ENCODE measurements at regions not wholly inside any gene's neighbourhood (a gene's known extent, or its start where the extent isn't known, plus 50 kb on each side); places are given as distances from the start of the nearest gene placed in this dataset.

- no peaks in the 10 kb centered on the region for H3K36me3 ChIP-seq
- WGBS: 91% methylated on average over 10 of the region's 11 CpGs
- H3K9me3 ChIP-seq: no peaks in the 10 kb centered on the region
- no peak for DNase-seq (ENCODE audit: low spot score)
- no peaks in the 10 kb centered on the region for H3K4me1 ChIP-seq (replicated peaks)
- H3K27me3 ChIP-seq (replicated peaks; ENCODE audit: insufficient read depth): no peaks in the 10 kb centered on the region
- intact Hi-C loops (cut with DNase I): no loop called here
- no peak overlapping the region for H3K27ac ChIP-seq
- H3K4me3 ChIP-seq: no peak overlapping the region
- TF ChIP-seq CTCF (IDR thresholded peaks at IDR 0.05): no peak
- TF ChIP-seq POLR2A (IDR thresholded peaks at IDR 0.05): no peak
- TF ChIP-seq POLR2AphosphoS5 (IDR thresholded peaks at IDR 0.05): no peak
Measured at GRCh38 chr5:23146183-23146582, 293.0 kb upstream of the CDH12 start.

- Histone ChIP-seq H3K36me3 (no peaks in the 10 kb centered on the region), H3K27ac (no peak overlapping the region), H3K4me3 (no peak overlapping the region), H3K4me1 (replicated peaks) (no peaks in the 10 kb centered on the region), H3K27me3 (replicated peaks; ENCODE audit: insufficient read depth) (no peaks in the 10 kb centered on the region), H3K9me3 (no peaks in the 10 kb centered on the region)
- intact Hi-C loops (cut with DNase I): no loop called here
- WGBS: 13% methylated on average over 4 of the region's 4 CpGs
- TF ChIP-seq CTCF (IDR thresholded peaks at IDR 0.05) (no peak), POLR2AphosphoS5 (IDR thresholded peaks at IDR 0.05) (no peak), POLR2A (IDR thresholded peaks at IDR 0.05) (no peak)
- no peak for DNase-seq (ENCODE audit: low spot score)
Measured at GRCh38 chr5:23139338-23140171, 286.4 kb upstream of the CDH12 start.

GRCh38 chr5:23136958-23137357 lies 283.8 kb upstream of the CDH12 start:
- WGBS: 90% methylated on average over 2 of the region's 2 CpGs
- no peaks in the 10 kb centered on the region for H3K4me1 ChIP-seq (replicated peaks)
- H3K36me3 ChIP-seq: no peaks in the 10 kb centered on the region
- no peak overlapping the region for H3K4me3 ChIP-seq
- DNase-seq (ENCODE audit: low spot score): no peak
- H3K27ac ChIP-seq: no peak overlapping the region
- H3K9me3 ChIP-seq: no peaks in the 10 kb centered on the region
- intact Hi-C loops (cut with DNase I): no loop called here
- H3K27me3 ChIP-seq (replicated peaks; ENCODE audit: insufficient read depth): no peaks in the 10 kb centered on the region
- TF ChIP-seq POLR2AphosphoS5 (IDR thresholded peaks at IDR 0.05) (no peak), CTCF (IDR thresholded peaks at IDR 0.05) (no peak), POLR2A (IDR thresholded peaks at IDR 0.05) (no peak)

GRCh38 chr5:23132231-23132630 lies 279.1 kb upstream of the CDH12 start:
- intact Hi-C loops (cut with DNase I): no loop called here
- WGBS: 96% methylated on average over 2 of the region's 2 CpGs
- TF ChIP-seq POLR2AphosphoS5 (IDR thresholded peaks at IDR 0.05) (no peak), CTCF (IDR thresholded peaks at IDR 0.05) (no peak), POLR2A (IDR thresholded peaks at IDR 0.05) (no peak)

GRCh38 chr5:23112237-23112636 lies 259.1 kb upstream of the CDH12 start:
- Histone ChIP-seq H3K27me3 (replicated peaks; ENCODE audit: insufficient read depth) (no peaks in the 10 kb centered on the region), H3K4me3 (no peak overlapping the region), H3K36me3 (no peaks in the 10 kb centered on the region), H3K9me3 (no peaks in the 10 kb centered on the region), H3K27ac (no peak overlapping the region), H3K4me1 (replicated peaks) (no peaks in the 10 kb centered on the region)
- intact Hi-C loops (cut with DNase I): no loop called here
- TF ChIP-seq POLR2AphosphoS5 (IDR thresholded peaks at IDR 0.05): no peak
- TF ChIP-seq CTCF (IDR thresholded peaks at IDR 0.05): no peak
- TF ChIP-seq POLR2A (IDR thresholded peaks at IDR 0.05): no peak
- DNase-seq (ENCODE audit: low spot score): no peak

More at GRCh38 chr5:23132231-23132630, 279.1 kb upstream of the CDH12 start:
- Histone ChIP-seq H3K36me3 (no peaks in the 10 kb centered on the region), H3K4me3 (no peak overlapping the region), H3K27ac (no peak overlapping the region), H3K27me3 (replicated peaks; ENCODE audit: insufficient read depth) (no peaks in the 10 kb centered on the region), H3K4me1 (replicated peaks) (no peaks in the 10 kb centered on the region), H3K9me3 (no peaks in the 10 kb centered on the region)
- DNase-seq (ENCODE audit: low spot score): no peak

All from prostate gland (tissue), 2 donors.